HG02970 (cell line): ENCODE measurements at regions not wholly inside any gene's neighbourhood (a gene's known extent, or its start where the extent isn't known, plus 50 kb on each side); places are given as distances from the start of the nearest gene placed in this dataset.

Source experiments
- ATAC-seq: cut with Tn5 transposase; IDR thresholded peaks from one replicate; pipeline ENCODE4 v1.9.1; 2021; ENCODE audit warnings: mild to moderate bottlenecking, moderate library complexity, moderate number of reproducible peaks; ENCODE audit not compliant: unreplicated experiment, low FRiP score

DNA sequence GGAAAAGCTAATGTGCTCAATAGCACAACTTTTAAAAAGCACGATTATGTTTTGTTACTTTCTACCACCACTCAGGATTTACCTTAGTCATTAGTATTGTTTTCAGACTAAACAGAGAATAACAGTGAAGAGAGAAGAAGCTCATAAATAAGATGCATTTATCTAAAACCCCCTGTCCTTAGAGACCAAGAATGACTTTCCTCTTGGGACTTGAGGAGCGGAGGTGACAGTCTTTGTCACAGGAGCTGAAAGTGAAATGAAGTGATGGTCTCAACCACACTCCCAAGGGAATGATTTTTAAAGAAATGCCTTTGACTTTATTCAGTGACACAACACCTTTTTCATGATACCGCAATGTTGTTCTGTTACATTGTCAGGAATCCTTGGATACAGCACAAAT, 190.6 kb upstream of the NBEA start:
- no peak for ATAC-seq

DNA sequence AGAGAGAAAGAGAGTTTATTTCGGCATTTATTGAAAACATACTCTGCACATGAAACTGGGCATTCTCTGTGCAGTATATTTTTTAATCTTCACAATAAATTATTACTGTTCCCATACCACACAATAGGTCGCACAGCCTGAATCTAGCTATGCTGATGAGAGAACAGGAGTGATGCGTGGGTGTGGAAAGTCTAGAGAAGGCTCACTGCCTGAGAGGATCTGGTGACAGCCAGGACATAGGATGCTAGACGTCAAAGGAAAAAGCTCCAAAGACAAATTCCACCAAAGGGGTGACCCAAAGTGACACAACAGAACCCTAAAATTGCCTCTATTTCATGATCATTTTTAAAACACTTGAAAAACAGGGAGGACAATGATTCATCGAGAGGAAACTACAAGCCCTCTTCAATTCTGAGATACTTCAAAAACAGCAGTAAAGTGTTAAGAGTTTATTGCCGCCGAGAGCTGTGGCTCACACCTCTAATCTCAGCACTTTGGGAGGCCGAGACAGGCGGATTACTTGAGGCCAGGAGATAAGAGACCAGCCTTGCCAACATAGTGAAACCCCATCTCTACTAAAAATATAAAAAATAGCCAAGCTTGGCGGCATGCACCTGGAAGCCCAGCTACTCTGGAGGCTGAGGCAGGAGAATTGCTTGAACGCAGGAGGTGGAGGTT, 189.6 kb upstream of the NBEA start:
- ATAC-seq, result no peak

- no peak for ATAC-seq
These were observed 185.9 kb upstream of the NBEA start for GRCh38 chr13:34756136-34756535.

DNA sequence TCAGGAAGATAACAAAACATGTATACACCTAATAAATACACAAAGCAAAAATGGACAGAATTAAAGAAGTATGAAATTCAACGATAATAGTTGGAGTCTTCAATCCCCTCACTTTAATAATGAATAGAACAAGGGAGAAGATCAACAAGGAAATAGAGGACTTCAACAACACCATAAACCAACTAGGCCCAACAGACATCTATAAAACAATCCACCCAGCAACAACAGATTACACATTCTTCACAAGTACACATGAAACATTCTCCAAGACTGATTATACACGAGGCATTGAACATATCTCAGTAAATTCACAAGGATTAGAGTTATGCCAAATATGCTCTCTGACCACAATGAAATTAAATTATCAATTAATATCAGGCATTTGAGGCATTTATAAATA, 185.5 kb upstream of the NBEA start:
- no peak for ATAC-seq

DNA sequence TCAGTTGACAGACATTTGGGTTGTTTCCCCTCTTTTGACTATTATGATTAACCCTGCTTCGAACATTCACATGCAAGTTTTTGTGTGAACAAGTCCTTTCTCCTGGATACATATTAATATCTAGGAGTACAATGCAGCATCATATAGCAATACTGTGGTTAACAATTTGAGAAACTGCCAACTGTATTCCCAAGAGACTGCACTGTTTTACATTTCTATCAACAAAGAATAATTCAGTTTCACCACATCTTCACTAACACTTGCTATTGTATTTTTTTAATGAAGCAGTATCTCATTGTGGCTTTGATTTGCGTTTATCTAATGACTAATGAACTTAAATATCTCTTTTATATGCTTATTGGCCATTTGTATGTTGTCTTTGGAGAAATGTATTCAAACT, 184.6 kb upstream of the NBEA start:
- ATAC-seq, result no peak

DNA sequence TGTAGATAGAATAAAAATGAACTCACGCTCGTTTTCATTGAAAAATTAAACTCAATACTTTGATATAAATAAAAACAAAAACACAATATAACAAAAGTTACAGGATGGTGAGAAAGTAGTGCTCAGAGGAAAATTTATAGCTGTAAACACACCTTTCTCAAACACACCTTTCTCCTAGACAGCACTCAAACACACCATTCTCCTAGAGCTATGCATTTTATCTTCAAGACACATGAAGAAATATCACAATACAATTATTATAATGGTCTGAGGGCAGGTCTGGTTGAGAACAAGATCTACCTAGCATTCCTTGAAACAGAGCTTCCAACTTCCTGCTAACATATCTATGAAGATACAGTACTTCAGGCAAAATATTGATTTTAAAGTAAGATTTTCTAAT, 183.4 kb upstream of the NBEA start:
- no peak for ATAC-seq

DNA sequence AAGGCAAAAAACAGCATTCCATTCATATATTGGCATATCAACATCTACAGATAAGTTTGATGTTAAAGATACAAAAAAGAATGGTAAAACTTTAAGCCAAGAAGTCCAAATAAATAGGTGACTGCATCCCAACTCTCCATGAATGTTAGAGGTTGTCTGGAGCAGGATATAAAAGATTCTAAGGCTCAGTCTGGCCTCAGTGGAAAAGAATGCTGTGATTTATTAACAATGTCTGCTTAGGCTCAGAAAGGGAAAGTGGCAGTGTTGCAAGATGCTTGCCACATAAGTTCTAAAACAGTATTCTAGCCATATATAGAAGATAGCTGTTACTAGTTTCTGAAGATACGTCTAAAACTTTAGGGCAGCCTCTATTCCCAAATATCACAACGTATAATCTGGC, 179.8 kb upstream of the NBEA start:
- no peak for ATAC-seq

DNA sequence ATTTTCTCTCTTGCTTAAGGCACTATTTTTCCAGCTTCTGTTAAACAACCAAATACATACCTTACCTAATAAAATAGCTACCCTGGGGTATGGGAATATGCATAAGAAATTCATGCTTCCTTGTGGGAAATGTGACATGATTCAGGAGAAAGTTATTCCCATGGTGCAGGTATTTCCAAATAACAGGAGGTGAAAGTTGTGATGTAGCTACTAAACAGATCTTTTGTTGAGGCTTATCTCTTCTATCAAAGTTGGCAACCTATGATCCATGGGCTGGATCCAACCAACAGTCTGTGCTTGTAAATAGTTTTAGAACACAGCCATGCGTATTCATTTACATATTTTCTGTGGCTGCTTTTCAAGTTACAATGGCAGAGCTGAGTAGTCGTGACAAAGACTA, 177.8 kb upstream of the NBEA start:
- ATAC-seq, result no peak

DNA sequence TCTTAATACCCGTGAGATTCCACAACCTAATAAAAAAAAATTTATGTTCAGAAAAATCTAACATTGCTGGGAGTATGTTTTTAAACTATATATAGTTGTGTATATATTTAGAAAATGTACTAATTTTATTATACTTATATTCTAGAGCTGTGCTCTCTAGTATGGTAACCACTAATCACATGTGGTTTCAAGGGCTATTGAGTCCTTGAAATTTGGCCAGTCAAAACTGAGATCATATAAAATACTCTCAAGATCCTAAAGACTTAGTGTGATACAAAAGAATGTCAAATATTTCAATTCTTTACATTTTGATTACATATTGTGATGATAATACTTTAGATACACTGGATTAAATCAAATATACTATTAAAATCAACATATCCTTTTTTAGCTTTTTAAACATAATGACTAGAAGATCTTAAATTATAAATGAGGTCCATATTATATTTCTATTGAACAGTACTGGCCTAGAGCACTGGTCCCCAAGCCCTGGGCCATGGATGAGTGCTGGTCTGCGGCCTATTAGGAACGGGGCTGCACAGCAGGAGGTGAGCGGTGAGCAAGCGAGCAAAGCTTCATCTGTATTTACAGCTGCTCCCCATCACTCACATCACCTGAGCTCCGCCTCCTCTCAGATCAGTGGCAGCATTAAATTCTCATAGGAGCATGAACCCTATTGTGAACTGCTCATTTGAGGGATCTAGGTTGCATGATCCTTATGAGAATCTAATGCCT, 176.5 kb upstream of the NBEA start:
- no peak for ATAC-seq

DNA sequence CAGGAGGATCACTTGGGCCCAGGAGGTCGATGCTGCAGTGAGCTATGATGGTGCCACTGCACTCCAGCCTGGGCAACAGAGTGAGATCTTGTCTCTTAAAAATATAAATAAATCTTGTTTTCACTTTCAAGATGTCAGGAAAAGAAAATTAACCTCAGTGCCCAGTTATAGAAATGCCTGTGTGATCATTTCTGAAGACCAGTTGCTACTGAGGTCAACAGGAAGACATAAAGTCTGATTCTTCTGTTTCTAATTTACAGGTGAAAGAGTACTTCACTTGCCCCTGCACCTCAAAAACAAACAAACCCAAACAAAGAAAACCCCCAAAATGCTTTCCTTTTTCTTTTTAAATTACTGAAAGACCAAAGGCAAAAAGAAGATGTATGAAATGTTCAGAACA, 174.3 kb upstream of the NBEA start:
- no peak for ATAC-seq

GRCh38 chr13:34772206-34772605, 169.9 kb upstream of the NBEA start:
- no peak for ATAC-seq

- ATAC-seq, result no peak
These were observed 169.2 kb upstream of the NBEA start for GRCh38 chr13:34772881-34773280.

- ATAC-seq, result no peak
These were observed 165.6 kb upstream of the NBEA start for GRCh38 chr13:34776390-34776981.

GRCh38 chr13:34777089-34777913, 164.8 kb upstream of the NBEA start:
- no peak for ATAC-seq

- ATAC-seq, result no peak
These were observed 164.2 kb upstream of the NBEA start for GRCh38 chr13:34777914-34778303.

DNA sequence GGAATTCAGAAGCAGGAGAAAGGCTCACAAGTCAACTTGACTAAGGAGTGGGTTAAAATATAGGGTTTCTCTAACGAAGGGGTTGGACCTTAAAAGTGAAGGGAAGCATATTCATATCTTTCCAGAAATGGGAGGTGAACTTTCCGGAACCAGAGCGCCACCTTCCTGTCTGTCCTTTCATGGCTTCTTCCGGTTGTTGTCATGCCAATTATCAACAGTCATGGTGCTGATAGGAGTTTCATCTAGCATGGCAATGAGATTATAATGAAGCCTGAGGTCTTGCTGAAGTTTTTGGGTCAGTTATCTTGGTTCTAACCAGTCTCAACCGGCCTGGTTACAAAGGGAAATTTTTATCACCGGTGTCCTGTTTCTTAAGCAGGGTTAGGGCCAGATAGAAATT, 162.9 kb upstream of the NBEA start:
- no peak for ATAC-seq

DNA sequence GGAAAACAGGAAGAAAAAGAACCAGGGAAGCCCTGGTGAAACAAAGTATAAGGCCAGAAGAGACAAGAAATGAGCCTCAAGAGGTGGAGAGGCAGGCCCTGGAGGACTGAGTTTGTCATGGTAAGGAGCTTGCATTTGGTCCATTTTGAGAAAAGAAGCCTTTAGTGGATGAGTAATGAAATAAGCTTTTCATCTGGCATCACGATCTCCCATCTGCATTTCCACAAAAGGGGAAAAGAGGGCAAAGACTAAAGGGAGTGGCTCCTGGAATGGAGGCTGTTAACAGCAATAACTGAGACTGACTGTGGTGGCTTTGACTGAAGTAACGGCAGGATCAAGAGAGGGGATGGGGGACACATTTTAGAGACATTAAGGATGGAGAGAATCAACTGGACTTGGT, 148.8 kb upstream of the NBEA start:
- ATAC-seq, result no peak

DNA sequence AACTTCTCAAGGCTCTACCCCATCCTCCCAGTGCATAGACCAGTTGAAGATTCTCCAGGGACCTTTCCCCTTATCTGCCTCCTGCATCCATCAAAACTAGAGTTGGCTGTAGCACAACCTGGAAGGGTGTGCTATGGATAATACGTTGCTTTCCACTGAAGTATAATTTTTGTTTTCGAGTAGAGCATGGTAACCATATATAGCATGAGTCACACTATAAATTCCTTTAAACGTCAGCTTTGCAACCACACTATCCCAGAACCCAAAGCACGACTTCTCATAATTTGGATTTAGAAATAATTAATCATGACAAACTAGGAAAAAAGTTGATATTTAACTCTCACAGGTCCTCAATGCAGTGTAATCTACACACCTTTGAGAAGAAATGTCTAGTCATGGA, 138.3 kb upstream of the NBEA start:
- ATAC-seq, result no peak

DNA sequence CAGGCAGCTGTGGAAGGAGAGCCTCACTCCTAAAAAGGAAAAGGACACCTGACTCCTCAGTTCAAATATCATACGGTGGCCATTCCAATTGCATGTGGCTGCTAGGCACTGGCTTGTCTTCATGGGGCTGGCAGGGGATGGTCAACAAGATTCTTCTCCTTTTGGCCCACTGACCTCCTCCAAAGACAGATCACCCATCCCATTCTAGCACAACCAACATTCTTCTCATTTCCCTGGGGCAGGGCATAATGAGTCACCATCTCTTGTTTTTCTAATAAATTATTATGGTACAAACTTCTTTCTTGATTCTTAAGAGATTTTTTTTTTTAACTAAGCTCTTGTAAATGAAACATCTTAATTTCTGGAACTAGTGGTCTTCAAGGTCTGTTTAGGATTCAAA, 136.7 kb upstream of the NBEA start:
- no peak for ATAC-seq

GRCh38 chr13:34808649-34809048, 133.4 kb upstream of the NBEA start:
- ATAC-seq, result no peak

GRCh38 chr13:34810996-34811395, 131.1 kb upstream of the NBEA start:
- no peak for ATAC-seq
